PC-3 (cell line): ENCODE measurements at regions not wholly inside any gene's neighbourhood (a gene's known extent, or its start where the extent isn't known, plus 50 kb on each side); places are given as distances from the start of the nearest gene placed in this dataset.

Experiments
- ATAC-seq: fragments of 200-7000 bp; cut with Tn5 transposase; 2 replicates; pipeline ENCODE4 v1.9.1; 2020; ENCODE audit warnings: mild to moderate bottlenecking, moderate library complexity
- BruUV-seq: library from RNA; stranded (reverse); fragments of 400-500 nt; replicated peaks from 2 replicates; lab custom pipeline; 2021; lab: Mats Ljungman, UMichigan
- CTCF ChIA-PET: fragments of 300-600 bp; sonication (Branson Sonifier 250); formaldehyde crosslinking; loops from one replicate; lab custom pipeline; 2022; ENCODE audit warnings: antibody characterized with exemption; lab: Charles Lee
- POLR2A ChIA-PET: fragments of 300-600 bp; sonication (Branson Sonifier 250); formaldehyde crosslinking; loops from one replicate; lab custom pipeline; 2022; ENCODE audit warnings: antibody characterized with exemption; ENCODE audit not compliant: unreplicated experiment; lab: Charles Lee
- DNase-seq: peaks from one replicate; pipeline ENCODE4 v3.0.0-alpha.2; 2015
- H2AFZ ChIP-seq: fragments of 300-600 bp; sonication (generic); 2 replicates; pipeline ENCODE4 v1.6.0; 2016; ENCODE audit warnings: antibody characterized with exemption, low read length
- H3F3A ChIP-seq: fragments of 300-600 bp; sonication (generic); one replicate; pipeline ENCODE4 v1.6.0; 2017; ENCODE audit warnings: antibody characterized with exemption, low read length, control low read depth, mild to moderate bottlenecking; ENCODE audit not compliant: unreplicated experiment
- H3K27ac ChIP-seq: fragments of 300-600 bp; sonication (generic); 2 replicates; pipeline ENCODE4 v1.5.1; 2016; ENCODE audit warnings: mild to moderate bottlenecking, low read length
- H3K27me3 ChIP-seq: fragments of 300-600 bp; sonication (generic); 2 replicates; pipeline ENCODE4 v1.6.1; 2016; ENCODE audit warnings: low read length, mixed read lengths
- H3K36me3 ChIP-seq: fragments of 300-600 bp; sonication (generic); 2 replicates; pipeline ENCODE4 v1.6.1; 2016; ENCODE audit warnings: low read depth, mixed run types, low read length, mixed read lengths
- H3K4me1 ChIP-seq: fragments of 300-600 bp; sonication (generic); 2 replicates; pipeline ENCODE4 v1.5.1; 2016; ENCODE audit warnings: low read length; ENCODE audit not compliant: insufficient read depth
- H3K4me2 ChIP-seq: fragments of 300-600 bp; sonication (generic); 2 replicates; pipeline ENCODE4 v1.6.0; 2016; ENCODE audit warnings: low read length
- H3K4me3 ChIP-seq: fragments of 300-600 bp; sonication (generic); 2 replicates; pipeline ENCODE4 v1.5.1; 2016; ENCODE audit warnings: mild to moderate bottlenecking, low read length, mixed read lengths
- H3K79me2 ChIP-seq: fragments of 300-600 bp; sonication (generic); 2 replicates; pipeline ENCODE4 v1.6.1; 2017; ENCODE audit warnings: low read length, mixed read lengths
- H3K9ac ChIP-seq: fragments of 300-600 bp; sonication (generic); 2 replicates; pipeline ENCODE4 v1.6.0; 2016; ENCODE audit warnings: mild to moderate bottlenecking, low read length
- H3K9me2 ChIP-seq: fragments of 300-600 bp; sonication (generic); replicated peaks from 2 replicates; pipeline ENCODE4 v1.6.1; 2016; ENCODE audit warnings: mixed run types, low read length, mixed read lengths
- H3K9me3 ChIP-seq: fragments of 300-600 bp; sonication (generic); 2 replicates; pipeline ENCODE4 v1.6.1; 2016; ENCODE audit warnings: low read length, mixed read lengths
- H4K20me1 ChIP-seq: fragments of 300-600 bp; sonication (generic); 2 replicates; pipeline ENCODE4 v1.6.1; 2016; ENCODE audit warnings: low read length, mixed read lengths
- EZH2 ChIP-seq: fragments of 300-600 bp; sonication (generic); IDR thresholded peaks from one replicate; pipeline ENCODE4 v1.6.1; 2017; ENCODE audit warnings: antibody characterized with exemption, mild to moderate bottlenecking, low read length; ENCODE audit not compliant: unreplicated experiment
- EZH2phosphoT487 ChIP-seq: fragments of 300-600 bp; sonication (generic); IDR thresholded peaks from 2 replicates; pipeline ENCODE4 v1.6.1; 2018; ENCODE audit warnings: mild to moderate bottlenecking, antibody characterized with exemption, low read length, borderline replicate concordance
- intact Hi-C: fragments of 100-400 bp; cut with micrococcal nuclease; formaldehyde crosslinking; loops from 2 replicates; pipeline ENCODE4 v1.9.0; 2023
- TF ChIP-seq, protein P1 (sequence below): fragments of 300-600 bp; sonication (generic); conservative IDR thresholded peaks from 2 replicates; pipeline ENCODE4 v1.5.1; 2017; ENCODE audit warnings: antibody characterized with exemption, low read depth, mild to moderate bottlenecking, low read length

DNA sequence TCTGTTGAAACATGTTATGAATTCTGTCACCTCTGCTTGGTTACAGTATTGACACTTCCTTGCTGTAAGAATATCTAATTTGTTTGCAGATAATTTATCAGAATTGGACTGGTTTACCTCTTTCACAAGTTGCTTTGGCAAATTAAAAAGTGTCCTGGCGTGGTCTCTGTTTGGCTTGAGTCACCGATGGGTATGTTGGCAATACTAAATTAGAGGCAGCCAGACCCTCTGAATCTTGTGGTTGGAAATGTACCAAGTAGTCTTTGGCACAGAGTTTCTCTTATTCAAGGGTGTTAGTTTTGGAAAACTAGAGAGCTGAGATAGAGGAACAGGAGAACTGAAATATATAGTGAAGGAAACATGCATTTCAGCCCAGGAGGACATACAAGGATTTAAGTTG, 521.1 kb upstream of the MGAT4C start:
- Histone ChIP-seq H3K27me3 (no peaks in the 10 kb centered on the region), H3K4me1 (no peaks in the 10 kb centered on the region), H3K4me2 (no peak overlapping the region), H3K9me3 (no peaks in the 10 kb centered on the region), H3K9ac (no peak overlapping the region), H3K27ac (no peak overlapping the region), H2AFZ (no peak overlapping the region), H3K79me2 (no peaks in the 10 kb centered on the region), H3F3A (no peaks in the 10 kb centered on the region), H3K9me2 (no peaks in the 10 kb centered on the region), H4K20me1 (no peaks in the 10 kb centered on the region), H3K36me3 (no peaks in the 10 kb centered on the region), H3K4me3 (no peak overlapping the region)
- BruUV-seq, result no TSS peak
- TF ChIP-seq, protein P1, sequence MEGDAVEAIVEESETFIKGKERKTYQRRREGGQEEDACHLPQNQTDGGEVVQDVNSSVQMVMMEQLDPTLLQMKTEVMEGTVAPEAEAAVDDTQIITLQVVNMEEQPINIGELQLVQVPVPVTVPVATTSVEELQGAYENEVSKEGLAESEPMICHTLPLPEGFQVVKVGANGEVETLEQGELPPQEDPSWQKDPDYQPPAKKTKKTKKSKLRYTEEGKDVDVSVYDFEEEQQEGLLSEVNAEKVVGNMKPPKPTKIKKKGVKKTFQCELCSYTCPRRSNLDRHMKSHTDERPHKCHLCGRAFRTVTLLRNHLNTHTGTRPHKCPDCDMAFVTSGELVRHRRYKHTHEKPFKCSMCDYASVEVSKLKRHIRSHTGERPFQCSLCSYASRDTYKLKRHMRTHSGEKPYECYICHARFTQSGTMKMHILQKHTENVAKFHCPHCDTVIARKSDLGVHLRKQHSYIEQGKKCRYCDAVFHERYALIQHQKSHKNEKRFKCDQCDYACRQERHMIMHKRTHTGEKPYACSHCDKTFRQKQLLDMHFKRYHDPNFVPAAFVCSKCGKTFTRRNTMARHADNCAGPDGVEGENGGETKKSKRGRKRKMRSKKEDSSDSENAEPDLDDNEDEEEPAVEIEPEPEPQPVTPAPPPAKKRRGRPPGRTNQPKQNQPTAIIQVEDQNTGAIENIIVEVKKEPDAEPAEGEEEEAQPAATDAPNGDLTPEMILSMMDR, result no peak
- TF ChIP-seq EZH2phosphoT487 (no peak), EZH2 (no peak)
- DNase-seq (no peak), ATAC-seq (no peak)
- POLR2A ChIA-PET, result no interaction called here
- CTCF ChIA-PET, result no interaction called here
- intact Hi-C loops, result no loop called here

DNA sequence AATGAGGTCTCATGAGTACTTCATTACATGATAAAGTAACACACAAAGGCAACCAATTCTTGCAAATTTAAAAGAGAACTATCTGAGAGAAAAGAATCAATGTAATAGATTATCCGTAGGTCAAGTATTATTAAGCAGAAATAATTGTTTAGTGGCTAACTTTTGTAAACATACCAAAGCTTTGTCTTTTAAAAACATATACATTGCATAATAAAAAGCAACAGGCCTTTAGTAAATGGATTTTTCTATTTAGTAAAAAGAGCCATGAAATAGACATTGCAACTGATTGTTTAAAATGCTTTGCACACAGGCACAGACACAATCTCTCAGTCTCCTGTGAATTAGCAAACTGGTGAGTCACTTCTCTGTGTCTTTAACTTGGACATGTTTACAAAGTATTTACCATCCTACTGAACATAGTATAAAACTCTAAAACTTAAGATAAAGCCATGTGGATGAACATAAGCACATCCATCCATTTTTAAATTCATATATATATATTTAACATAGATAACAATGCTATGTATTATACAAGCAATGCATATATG, 518.7 kb upstream of the MGAT4C start:
- DNase-seq, result peak; percentile 15
- no peaks in the 10 kb centered on the region for H3K9me2 ChIP-seq
- no peak overlapping the region for H3K4me2 ChIP-seq
- peak; percentile 82 for ATAC-seq
- BruUV-seq, result no TSS peak
- ChIA-PET POLR2A (no interaction called here), CTCF (no interaction called here)
- no peaks in the 10 kb centered on the region for H3K9me3 ChIP-seq
- no peak overlapping the region for H3K27ac ChIP-seq
- no peaks in the 10 kb centered on the region for H3K79me2 ChIP-seq
- no peaks in the 10 kb centered on the region for H3K4me1 ChIP-seq
- H3K4me3 ChIP-seq, result no peak overlapping the region
- TF ChIP-seq EZH2 (no peak), EZH2phosphoT487 (no peak)
- TF ChIP-seq, protein P1, result no peak
- H2AFZ ChIP-seq, result no peak overlapping the region
- H3F3A ChIP-seq, result no peaks in the 10 kb centered on the region
- H3K36me3 ChIP-seq, result no peaks in the 10 kb centered on the region
- no peaks in the 10 kb centered on the region for H4K20me1 ChIP-seq
- intact Hi-C loops, result no loop called here
- no peaks in the 10 kb centered on the region for H3K27me3 ChIP-seq
- H3K9ac ChIP-seq, result no peak overlapping the region

DNA sequence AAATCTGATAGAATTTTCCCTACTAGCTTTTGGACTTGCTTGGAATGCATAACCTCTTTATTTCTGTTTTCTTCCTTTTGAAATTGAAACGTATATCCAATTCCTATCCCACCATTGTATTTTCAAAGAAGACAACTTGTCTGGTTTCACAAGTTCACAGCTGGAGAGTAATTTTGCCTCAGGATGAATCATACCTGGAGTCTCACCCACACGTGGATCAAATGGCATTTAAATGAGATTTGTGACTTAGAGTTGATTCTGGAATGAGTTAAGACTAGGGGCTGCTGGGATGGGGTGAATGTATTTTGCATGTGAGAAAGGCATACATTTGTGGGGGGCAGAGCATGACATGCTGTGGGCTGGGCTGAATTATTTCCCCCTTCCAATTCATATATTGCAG, 516.5 kb upstream of the MGAT4C start:
- ChIA-PET POLR2A (no interaction called here), CTCF (no interaction called here)
- Histone ChIP-seq H3K9me3 (no peaks in the 10 kb centered on the region), H3K4me1 (no peaks in the 10 kb centered on the region), H3K36me3 (no peaks in the 10 kb centered on the region), H3K79me2 (no peaks in the 10 kb centered on the region), H3K9ac (no peak overlapping the region), H2AFZ (no peak overlapping the region), H3K27me3 (no peaks in the 10 kb centered on the region), H3K4me3 (no peak overlapping the region), H4K20me1 (no peaks in the 10 kb centered on the region), H3K27ac (no peak overlapping the region), H3K4me2 (no peak overlapping the region), H3K9me2 (no peaks in the 10 kb centered on the region), H3F3A (no peaks in the 10 kb centered on the region)
- ATAC-seq (no peak), DNase-seq (peak; percentile 34)
- TF ChIP-seq, protein P1, result no peak
- TF ChIP-seq EZH2, result no peak
- intact Hi-C loops, result no loop called here
- no TSS peak for BruUV-seq
